HEK293T (cell line): ENCODE measurements at regions not wholly inside any gene's neighbourhood (a gene's known extent, or its start where the extent isn't known, plus 50 kb on each side); places are given as distances from the start of the nearest gene placed in this dataset.

Experiments
- FOXK2 ChIP-seq: fragments of 450-650 bp; IDR thresholded peaks from 2 replicates; pipeline ENCODE4 v1.6.1; 2016; ENCODE audit warnings: mild to moderate bottlenecking
- SP1 ChIP-seq: fragments of 450-650 bp; IDR thresholded peaks from 2 replicates; pipeline ENCODE4 v1.6.1; 2017
- ZNF384 ChIP-seq: fragments of 450-650 bp; IDR thresholded peaks from 2 replicates; pipeline ENCODE4 v1.6.1; 2016

- TF ChIP-seq FOXK2, result no peak
- no peak for TF ChIP-seq ZNF384
- TF ChIP-seq SP1, result no peak
These were observed 134.9 kb upstream of the IFNG-AS1 start for GRCh38 chr12:67854351-67854750.
